H9 (cell line): ENCODE measurements at regions not wholly inside any gene's neighbourhood (a gene's known extent, or its start where the extent isn't known, plus 50 kb on each side); places are given as distances from the start of the nearest gene placed in this dataset.

ENCODE experiments used
- DNase-seq: peaks from one replicate; pipeline ENCODE4 v3.0.0-alpha.2; 2017
- H2AFZ ChIP-seq: one replicate; pipeline ENCODE4 v1.6.1; 2013; ENCODE audit warnings: mild to moderate bottlenecking, low read length, control low read depth, moderate library complexity
- H2AK5ac ChIP-seq: 2 replicates; pipeline ENCODE4 v1.6.1; 2013; ENCODE audit warnings: low read length, control low read depth, mixed read lengths; ENCODE audit not compliant: insufficient read length
- H2BK120ac ChIP-seq: one replicate; pipeline ENCODE4 v1.6.1; 2013; ENCODE audit warnings: low read depth, mild to moderate bottlenecking, low read length, control low read depth, inconsistent platforms; ENCODE audit not compliant: poor library complexity, severe bottlenecking
- H2BK12ac ChIP-seq: 2 replicates; pipeline ENCODE4 v1.6.1; 2013; ENCODE audit warnings: low read length, control low read depth, mixed read lengths, low read depth; ENCODE audit not compliant: insufficient read length
- H2BK15ac ChIP-seq: 2 replicates; pipeline ENCODE4 v1.6.1; 2013; ENCODE audit warnings: low read depth, low read length, control low read depth
- H2BK20ac ChIP-seq: one replicate; pipeline ENCODE4 v1.6.1; 2013; ENCODE audit warnings: low read depth, mild to moderate bottlenecking, low read length, control low read depth, inconsistent platforms; ENCODE audit not compliant: poor library complexity, severe bottlenecking
- H2BK5ac ChIP-seq: 2 replicates; pipeline ENCODE4 v1.6.1; 2013; ENCODE audit warnings: low read length, control low read depth, mixed read lengths; ENCODE audit not compliant: insufficient read length
- H3K14ac ChIP-seq: 2 replicates; pipeline ENCODE4 v1.6.1; 2013; ENCODE audit warnings: low read length, control low read depth; ENCODE audit not compliant: insufficient read depth
- H3K18ac ChIP-seq: 2 replicates; pipeline ENCODE4 v1.6.1; 2013; ENCODE audit warnings: low read depth, mild to moderate bottlenecking, mixed read lengths, low read length, control low read depth; ENCODE audit not compliant: insufficient read length
- H3K23ac ChIP-seq: 2 replicates; pipeline ENCODE4 v1.6.1; 2013; ENCODE audit warnings: low read length, control low read depth, mixed read lengths, low read depth; ENCODE audit not compliant: insufficient read length
- H3K23me2 ChIP-seq: 2 replicates; pipeline ENCODE4 v1.6.1; 2013; ENCODE audit warnings: low read depth, mild to moderate bottlenecking, mixed read lengths, low read length, control low read depth; ENCODE audit not compliant: insufficient read length, poor library complexity, severe bottlenecking
- H3K27ac ChIP-seq: 2 replicates; pipeline ENCODE4 v1.5.1; 2013; ENCODE audit warnings: low read length, control low read depth, mixed read lengths, low read depth; ENCODE audit not compliant: insufficient read length
- H3K27me3 ChIP-seq: 2 replicates; pipeline ENCODE4 v1.6.1; 2013; ENCODE audit warnings: low read length, control low read depth, inconsistent platforms; ENCODE audit not compliant: insufficient read depth
- H3K4ac ChIP-seq: 2 replicates; pipeline ENCODE4 v1.6.1; 2013; ENCODE audit warnings: low read depth, mild to moderate bottlenecking, control low read depth, inconsistent platforms, low read length, moderate library complexity
- H3K4me1 ChIP-seq: 2 replicates; pipeline ENCODE4 v1.6.1; 2013; ENCODE audit warnings: low read length, control low read depth, inconsistent platforms; ENCODE audit not compliant: insufficient read depth
- H3K4me2 ChIP-seq: 2 replicates; pipeline ENCODE4 v1.6.1; 2013; ENCODE audit warnings: low read length, control low read depth, mixed read lengths; ENCODE audit not compliant: insufficient read length, insufficient read depth
- H3K56ac ChIP-seq: 2 replicates; pipeline ENCODE4 v1.6.1; 2013; ENCODE audit warnings: low read depth, mild to moderate bottlenecking, mixed read lengths, low read length, control low read depth; ENCODE audit not compliant: insufficient read length
- H3K79me1 ChIP-seq: 2 replicates; pipeline ENCODE4 v1.6.1; 2013; ENCODE audit warnings: low read depth, mild to moderate bottlenecking, moderate library complexity, low read length, control low read depth, inconsistent platforms; ENCODE audit not compliant: insufficient read depth, poor library complexity, severe bottlenecking
- H3K79me2 ChIP-seq: 2 replicates; pipeline ENCODE4 v1.6.1; 2013; ENCODE audit warnings: low read length, control low read depth, inconsistent platforms; ENCODE audit not compliant: insufficient read depth
- H3K9ac ChIP-seq: 2 replicates; pipeline ENCODE4 v1.6.1; 2013; ENCODE audit warnings: low read length, control low read depth, mixed read lengths; ENCODE audit not compliant: insufficient read length; ENCODE audit errors: extremely low read depth
- H3K9me3 ChIP-seq: one replicate; pipeline ENCODE4 v1.6.1; 2013; ENCODE audit warnings: low read depth, low read length, inconsistent platforms; ENCODE audit not compliant: control insufficient read depth
- H3T11ph ChIP-seq: one replicate; pipeline ENCODE4 v1.6.1; 2013; ENCODE audit warnings: mild to moderate bottlenecking, low read length, control low read depth, inconsistent platforms
- H4K20me1 ChIP-seq: one replicate; pipeline ENCODE4 v1.6.1; 2013; ENCODE audit not compliant: control insufficient read depth, insufficient read length, insufficient read depth
- H4K5ac ChIP-seq: 2 replicates; pipeline ENCODE4 v1.6.1; 2013; ENCODE audit warnings: low read depth, mild to moderate bottlenecking, mixed read lengths, low read length, control low read depth; ENCODE audit not compliant: insufficient read length
- H4K8ac ChIP-seq: replicated peaks from 2 replicates; pipeline ENCODE4 v1.6.1; 2013; ENCODE audit warnings: low read length, control low read depth, mixed read lengths, low read depth; ENCODE audit not compliant: insufficient read length
- H4K91ac ChIP-seq: 2 replicates; pipeline ENCODE4 v1.6.1; 2013; ENCODE audit warnings: low read depth, mild to moderate bottlenecking, moderate library complexity, mixed read lengths, low read length, control low read depth; ENCODE audit not compliant: insufficient read length
- H3K27ac Mint-ChIP-seq, 3 experiments: 2 replicates in 2 of 3; 3 replicates in 1 of 3; pipeline ENCODE4 v1.8.0; 2020 to 2021; ENCODE audit warnings: mixed read lengths in 3 of 3, mild to moderate bottlenecking in 1 of 3, moderate library complexity in 1 of 3
- H3K27me3 Mint-ChIP-seq: 2 replicates; pipeline ENCODE4 v1.8.0; 2021; ENCODE audit warnings: low read depth, mild to moderate bottlenecking, moderate library complexity, mixed read lengths
- H3K36me3 Mint-ChIP-seq, 3 experiments: 2 replicates in 2 of 3; 3 replicates in 1 of 3; pipeline ENCODE4 v1.8.0; 2020 to 2021; ENCODE audit warnings: low read depth in 3 of 3, mixed read lengths in 3 of 3; ENCODE audit not compliant: insufficient read depth in 1 of 3
- H3K4me1 Mint-ChIP-seq, 2 experiments: 2 replicates each; pipeline ENCODE4 v1.8.0; 2020; ENCODE audit warnings: mixed read lengths in 2 of 2
- H3K4me3 Mint-ChIP-seq, 2 experiments: 2 replicates in 1 of 2; 3 replicates in 1 of 2; pipeline ENCODE4 v1.8.0; 2020 to 2021; ENCODE audit warnings: mild to moderate bottlenecking in 2 of 2, mixed read lengths in 2 of 2, moderate library complexity in 1 of 2
- H3K9me3 Mint-ChIP-seq, 2 experiments: 2 replicates in 1 of 2; 3 replicates in 1 of 2; pipeline ENCODE4 v1.8.0; 2020; ENCODE audit warnings: mild to moderate bottlenecking in 2 of 2, mixed read lengths in 2 of 2, moderate library complexity in 1 of 2
- CTCF ChIP-seq: fragments of 200-600 bp; sonication (generic); conservative IDR thresholded peaks from 3 replicates; pipeline ENCODE4 v1.8.0; 2021; ENCODE audit warnings: antibody characterized with exemption, mild to moderate bottlenecking
- WGBS: extraction: QIAGEN DNeasy Blood & Tissue Kit; methylation state at CpG from one replicate; pipeline ENCODE4 v1.1.7; 2013; ENCODE audit warnings: missing lambda C conversion rate, low lambda C conversion rate, mixed read lengths; ENCODE audit not compliant: insufficient read length; ENCODE audit errors: extremely low coverage; 5-methylcytosine and 5-hydroxymethylcytosine counted together

DNA sequence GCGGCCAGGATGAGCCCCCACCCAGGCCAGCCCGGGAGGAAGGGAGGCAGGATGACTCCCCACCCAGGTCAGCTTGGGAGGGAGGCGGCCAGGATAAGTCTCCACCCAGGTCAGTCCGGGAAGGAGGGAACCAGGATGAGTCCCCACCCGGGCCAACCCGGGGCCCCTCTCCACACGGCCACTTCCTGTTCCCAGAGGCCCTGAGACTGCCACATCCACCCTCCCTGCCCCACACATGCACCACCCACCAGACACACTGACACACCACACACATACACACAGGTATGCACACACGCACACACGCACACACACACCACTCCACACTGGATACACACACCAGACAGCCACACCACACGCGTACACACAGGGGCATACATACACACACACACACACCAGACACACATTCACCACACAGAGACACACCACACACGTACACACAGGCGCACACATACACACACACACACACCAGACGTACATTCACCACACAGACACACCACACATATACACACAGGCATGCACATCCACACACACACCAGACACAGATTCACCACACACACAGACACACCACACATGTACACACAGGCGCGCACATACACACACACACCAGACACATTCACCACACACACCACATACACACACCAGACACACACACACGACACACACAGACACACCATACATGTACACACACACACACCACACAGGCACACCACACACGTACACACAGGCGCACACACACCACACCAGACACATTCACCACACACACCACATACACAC is 84.9 kb upstream of the PRR5 start:
- Histone ChIP-seq H3K4me1 (no peaks in the 10 kb centered on the region), H4K20me1 (peaks cover 2% of the 10 kb centered on the region), H2BK120ac (no peak overlapping the region), H3K79me1 (no peaks in the 10 kb centered on the region), H3K14ac (no peak overlapping the region), H3K4me2 (no peak overlapping the region), H2AK5ac (no peak overlapping the region), H3K79me2 (no peaks in the 10 kb centered on the region), H2BK15ac (no peak overlapping the region), H3K9ac (no peak overlapping the region), H4K5ac (no peak overlapping the region), H3T11ph (no peak overlapping the region), H2BK5ac (no peak overlapping the region), H3K56ac (no peak overlapping the region), H4K8ac (no peak overlapping the region), H3K9me3 (no peaks in the 10 kb centered on the region), H2AFZ (no peak overlapping the region), H3K27me3 (no peaks in the 10 kb centered on the region), H3K27ac (no peak overlapping the region), H3K18ac (no peak overlapping the region), H3K4ac (no peak overlapping the region), H3K23me2 (no peaks in the 10 kb centered on the region), H2BK20ac (no peak overlapping the region), H4K91ac (no peak overlapping the region), H2BK12ac (no peak overlapping the region), H3K23ac (no peak overlapping the region)
- peaks cover 0 to 2% of the 10 kb centered on the region in 2 experiments; a peak in 2 of 4 replicates for H3K4me1 Mint-ChIP-seq
- WGBS, result no CpG with 5 or more reads among the region's 19 CpGs
- no peak overlapping the region for H3K4me3 Mint-ChIP-seq
- H3K27ac Mint-ChIP-seq, result no peak overlapping the region
- DNase-seq, result no peak
- peaks cover 24% of the 10 kb centered on the region for H3K27me3 Mint-ChIP-seq
- peaks cover 0 to under 1% (median 0%) of the 10 kb centered on the region in 3 experiments; a peak in 3 of 7 replicates for H3K36me3 Mint-ChIP-seq
- TF ChIP-seq CTCF, result no peak
- H3K9me3 Mint-ChIP-seq, result peaks cover under 1 to 14% of the 10 kb centered on the region in 2 experiments; a peak in 4 of 5 replicates
